ENCODE measurements at regions not wholly inside any gene's neighbourhood (a gene's known extent, or its start where the extent isn't known, plus 50 kb on each side); places are given as distances from the start of the nearest gene placed in this dataset.
"Not testable (repeated sequence)": the region's sequence is repeated elsewhere in the genome, so short reads cannot be mapped to it uniquely, and the experiment has no call there.

- TF ChIP-seq CEBPB (IDR thresholded peaks at IDR 0.05; ENCODE audit: low read depth, low read length) (no peak), CBX5 (IDR thresholded peaks at IDR 0.05; ENCODE audit: low read depth, low read length) (no peak), KDM1A (IDR thresholded peaks at IDR 0.05; ENCODE audit: borderline replicate concordance, low read length) (no peak)
Measured at GRCh38 chrX:96502507-96502906, 182.1 kb upstream of the DIAPH2 start (continued).

- H3K9ac ChIP-seq (replicated peaks in 1 of 4; ENCODE audit: extremely low read depth in 1 of 4, low read depth in 3 of 4, low read length in 3 of 4); POLR2A ChIA-PET (ENCODE audit: partially characterized antibody); H3K4ac ChIP-seq (replicated peaks; ENCODE audit: insufficient read length, low read depth, low read length); H3K79me1 ChIP-seq (ENCODE audit: low read depth, low read length); H3K14ac ChIP-seq (ENCODE audit: insufficient read length); FAIRE-seq; H3K9me3 ChIP-seq (ENCODE audit: insufficient read depth in 2 of 2, low read depth in 1 of 2, low read length in 1 of 2); H3K18ac ChIP-seq (ENCODE audit: extremely low read depth, low read length); H4K91ac ChIP-seq (replicated peaks; ENCODE audit: insufficient read length, low read length); H2BK5ac ChIP-seq (ENCODE audit: low read depth, low read length); H3K27me3 ChIP-seq (replicated peaks in 1 of 4; ENCODE audit: control insufficient read depth in 3 of 4, extremely low read depth in 1 of 4, insufficient read depth in 3 of 4, low read length in 3 of 4); H2AK5ac ChIP-seq (ENCODE audit: low read depth, low read length); H3K27ac ChIP-seq (ENCODE audit: low read depth, low read length); H3K4me3 ChIP-seq (ENCODE audit: extremely low read depth in 1 of 4, insufficient read depth in 2 of 4, low read depth in 3 of 4, low read length in 4 of 4); H3K23ac ChIP-seq (ENCODE audit: insufficient read length); H2AFZ ChIP-seq (ENCODE audit: low read length); CTCF ChIA-PET (ENCODE audit: partially characterized antibody); H3K4me2 ChIP-seq (ENCODE audit: insufficient read depth in 1 of 2, low read depth in 2 of 2, low read length in 2 of 2); H2BK15ac ChIP-seq (ENCODE audit: low read length); H4K8ac ChIP-seq (ENCODE audit: extremely low read depth, insufficient read depth, low read length); H3K36me3 ChIP-seq (ENCODE audit: control insufficient read depth in 2 of 4, insufficient read depth in 4 of 4, low read length in 3 of 4); H2BK12ac ChIP-seq (ENCODE audit: low read depth, low read length); H3K23me2 ChIP-seq (ENCODE audit: low read depth, low read length); H3K4me1 ChIP-seq (replicated peaks in 1 of 4; ENCODE audit: control insufficient read depth in 3 of 4, insufficient read depth in 4 of 4, low read length in 3 of 4); DNase-seq (ENCODE audit: low read depth in 1 of 2, low spot score in 2 of 2); H3K79me2 ChIP-seq (ENCODE audit: control insufficient read depth in 1 of 2, insufficient read depth in 2 of 2, low read length in 2 of 2); H2BK20ac ChIP-seq (ENCODE audit: low read length); H4K5ac ChIP-seq (ENCODE audit: insufficient read length, low read depth, low read length); H3K56ac ChIP-seq (replicated peaks; ENCODE audit: insufficient read length, low read depth, low read length); H2BK120ac ChIP-seq (replicated peaks; ENCODE audit: low read depth, low read length); H4K20me1 ChIP-seq (replicated peaks in 1 of 2; ENCODE audit: control insufficient read depth in 1 of 2, insufficient read depth in 2 of 2, low read length in 2 of 2): not testable (repeated sequence)
- 88% methylated on average over 1 of the region's 2 CpGs; no CpG with 5 or more reads in 1 of the 2 experiments for WGBS, 2 experiments (ENCODE audit: extremely low coverage in 1 of 2, insufficient coverage in 1 of 2, insufficient read length in 1 of 2, insufficient replicate concordance in 2 of 2, low coverage in 1 of 2, low lambda C conversion rate in 2 of 2, missing lambda C conversion rate in 1 of 2)
Measured at GRCh38 chrX:96529386-96529785, 155.3 kb upstream of the DIAPH2 start.
